ENCODE measurements at regions not wholly inside any gene's neighbourhood (a gene's known extent, or its start where the extent isn't known, plus 50 kb on each side); places are given as distances from the start of the nearest gene placed in this dataset.
A peak's percentile ranks its signal among the peaks of the same experiment; 100 is the strongest.

DNA sequence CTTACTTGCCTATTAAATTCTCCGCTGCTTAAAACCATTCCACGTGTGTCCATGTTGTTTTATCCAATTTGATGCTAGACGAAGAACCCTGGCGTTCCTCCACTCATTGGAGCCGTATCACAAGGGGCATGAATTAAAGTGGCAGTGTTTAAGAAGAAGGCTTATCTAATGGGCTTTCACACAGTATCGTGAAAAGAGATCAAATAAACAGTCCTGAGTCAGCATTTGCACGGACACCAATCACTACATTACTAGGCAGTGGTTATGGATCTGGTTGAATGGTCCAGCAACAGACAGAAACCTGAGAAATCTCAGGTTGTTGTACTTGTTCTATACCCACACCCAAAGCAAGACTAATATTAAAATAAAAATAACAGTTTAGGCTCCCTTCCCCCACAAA lies 671.6 kb downstream of the FAT4 start:
- H3K4me1 Mint-ChIP-seq: peaks cover 19% of the 10 kb centered on the region
- H3K4me3 Mint-ChIP-seq: no peak overlapping the region
- TF ChIP-seq, protein P1, sequence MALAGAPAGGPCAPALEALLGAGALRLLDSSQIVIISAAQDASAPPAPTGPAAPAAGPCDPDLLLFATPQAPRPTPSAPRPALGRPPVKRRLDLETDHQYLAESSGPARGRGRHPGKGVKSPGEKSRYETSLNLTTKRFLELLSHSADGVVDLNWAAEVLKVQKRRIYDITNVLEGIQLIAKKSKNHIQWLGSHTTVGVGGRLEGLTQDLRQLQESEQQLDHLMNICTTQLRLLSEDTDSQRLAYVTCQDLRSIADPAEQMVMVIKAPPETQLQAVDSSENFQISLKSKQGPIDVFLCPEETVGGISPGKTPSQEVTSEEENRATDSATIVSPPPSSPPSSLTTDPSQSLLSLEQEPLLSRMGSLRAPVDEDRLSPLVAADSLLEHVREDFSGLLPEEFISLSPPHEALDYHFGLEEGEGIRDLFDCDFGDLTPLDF (CRISPR knock-in tag; IDR thresholded peaks at IDR 0.05): no peak
- TF ChIP-seq, protein P2, sequence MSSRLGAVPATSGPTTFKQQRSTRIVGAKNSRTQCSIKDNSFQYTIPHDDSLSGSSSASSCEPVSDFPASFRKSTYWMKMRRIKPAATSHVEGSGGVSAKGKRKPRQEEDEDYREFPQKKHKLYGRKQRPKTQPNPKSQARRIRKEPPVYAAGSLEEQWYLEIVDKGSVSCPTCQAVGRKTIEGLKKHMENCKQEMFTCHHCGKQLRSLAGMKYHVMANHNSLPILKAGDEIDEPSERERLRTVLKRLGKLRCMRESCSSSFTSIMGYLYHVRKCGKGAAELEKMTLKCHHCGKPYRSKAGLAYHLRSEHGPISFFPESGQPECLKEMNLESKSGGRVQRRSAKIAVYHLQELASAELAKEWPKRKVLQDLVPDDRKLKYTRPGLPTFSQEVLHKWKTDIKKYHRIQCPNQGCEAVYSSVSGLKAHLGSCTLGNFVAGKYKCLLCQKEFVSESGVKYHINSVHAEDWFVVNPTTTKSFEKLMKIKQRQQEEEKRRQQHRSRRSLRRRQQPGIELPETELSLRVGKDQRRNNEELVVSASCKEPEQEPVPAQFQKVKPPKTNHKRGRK (CRISPR knock-in tag; IDR thresholded peaks at IDR 0.05; ENCODE audit: borderline replicate concordance): no peak
- TF ChIP-seq RELA (CRISPR knock-in tag; IDR thresholded peaks at IDR 0.05; ENCODE audit: borderline replicate concordance) (no peak), HMGA2 (CRISPR knock-in tag; IDR thresholded peaks at IDR 0.05) (no peak)
- TF ChIP-seq, protein P3, sequence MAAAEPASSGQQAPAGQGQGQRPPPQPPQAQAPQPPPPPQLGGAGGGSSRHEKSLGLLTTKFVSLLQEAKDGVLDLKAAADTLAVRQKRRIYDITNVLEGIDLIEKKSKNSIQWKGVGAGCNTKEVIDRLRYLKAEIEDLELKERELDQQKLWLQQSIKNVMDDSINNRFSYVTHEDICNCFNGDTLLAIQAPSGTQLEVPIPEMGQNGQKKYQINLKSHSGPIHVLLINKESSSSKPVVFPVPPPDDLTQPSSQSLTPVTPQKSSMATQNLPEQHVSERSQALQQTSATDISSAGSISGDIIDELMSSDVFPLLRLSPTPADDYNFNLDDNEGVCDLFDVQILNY (CRISPR knock-in tag; IDR thresholded peaks at IDR 0.05): no peak
- TF ChIP-seq, protein P4, sequence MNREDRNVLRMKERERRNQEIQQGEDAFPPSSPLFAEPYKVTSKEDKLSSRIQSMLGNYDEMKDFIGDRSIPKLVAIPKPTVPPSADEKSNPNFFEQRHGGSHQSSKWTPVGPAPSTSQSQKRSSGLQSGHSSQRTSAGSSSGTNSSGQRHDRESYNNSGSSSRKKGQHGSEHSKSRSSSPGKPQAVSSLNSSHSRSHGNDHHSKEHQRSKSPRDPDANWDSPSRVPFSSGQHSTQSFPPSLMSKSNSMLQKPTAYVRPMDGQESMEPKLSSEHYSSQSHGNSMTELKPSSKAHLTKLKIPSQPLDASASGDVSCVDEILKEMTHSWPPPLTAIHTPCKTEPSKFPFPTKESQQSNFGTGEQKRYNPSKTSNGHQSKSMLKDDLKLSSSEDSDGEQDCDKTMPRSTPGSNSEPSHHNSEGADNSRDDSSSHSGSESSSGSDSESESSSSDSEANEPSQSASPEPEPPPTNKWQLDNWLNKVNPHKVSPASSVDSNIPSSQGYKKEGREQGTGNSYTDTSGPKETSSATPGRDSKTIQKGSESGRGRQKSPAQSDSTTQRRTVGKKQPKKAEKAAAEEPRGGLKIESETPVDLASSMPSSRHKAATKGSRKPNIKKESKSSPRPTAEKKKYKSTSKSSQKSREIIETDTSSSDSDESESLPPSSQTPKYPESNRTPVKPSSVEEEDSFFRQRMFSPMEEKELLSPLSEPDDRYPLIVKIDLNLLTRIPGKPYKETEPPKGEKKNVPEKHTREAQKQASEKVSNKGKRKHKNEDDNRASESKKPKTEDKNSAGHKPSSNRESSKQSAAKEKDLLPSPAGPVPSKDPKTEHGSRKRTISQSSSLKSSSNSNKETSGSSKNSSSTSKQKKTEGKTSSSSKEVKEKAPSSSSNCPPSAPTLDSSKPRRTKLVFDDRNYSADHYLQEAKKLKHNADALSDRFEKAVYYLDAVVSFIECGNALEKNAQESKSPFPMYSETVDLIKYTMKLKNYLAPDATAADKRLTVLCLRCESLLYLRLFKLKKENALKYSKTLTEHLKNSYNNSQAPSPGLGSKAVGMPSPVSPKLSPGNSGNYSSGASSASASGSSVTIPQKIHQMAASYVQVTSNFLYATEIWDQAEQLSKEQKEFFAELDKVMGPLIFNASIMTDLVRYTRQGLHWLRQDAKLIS (CRISPR knock-in tag; IDR thresholded peaks at IDR 0.05; ENCODE audit: borderline replicate concordance): no peak
- TF ChIP-seq, protein P5, sequence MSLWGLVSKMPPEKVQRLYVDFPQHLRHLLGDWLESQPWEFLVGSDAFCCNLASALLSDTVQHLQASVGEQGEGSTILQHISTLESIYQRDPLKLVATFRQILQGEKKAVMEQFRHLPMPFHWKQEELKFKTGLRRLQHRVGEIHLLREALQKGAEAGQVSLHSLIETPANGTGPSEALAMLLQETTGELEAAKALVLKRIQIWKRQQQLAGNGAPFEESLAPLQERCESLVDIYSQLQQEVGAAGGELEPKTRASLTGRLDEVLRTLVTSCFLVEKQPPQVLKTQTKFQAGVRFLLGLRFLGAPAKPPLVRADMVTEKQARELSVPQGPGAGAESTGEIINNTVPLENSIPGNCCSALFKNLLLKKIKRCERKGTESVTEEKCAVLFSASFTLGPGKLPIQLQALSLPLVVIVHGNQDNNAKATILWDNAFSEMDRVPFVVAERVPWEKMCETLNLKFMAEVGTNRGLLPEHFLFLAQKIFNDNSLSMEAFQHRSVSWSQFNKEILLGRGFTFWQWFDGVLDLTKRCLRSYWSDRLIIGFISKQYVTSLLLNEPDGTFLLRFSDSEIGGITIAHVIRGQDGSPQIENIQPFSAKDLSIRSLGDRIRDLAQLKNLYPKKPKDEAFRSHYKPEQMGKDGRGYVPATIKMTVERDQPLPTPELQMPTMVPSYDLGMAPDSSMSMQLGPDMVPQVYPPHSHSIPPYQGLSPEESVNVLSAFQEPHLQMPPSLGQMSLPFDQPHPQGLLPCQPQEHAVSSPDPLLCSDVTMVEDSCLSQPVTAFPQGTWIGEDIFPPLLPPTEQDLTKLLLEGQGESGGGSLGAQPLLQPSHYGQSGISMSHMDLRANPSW (CRISPR knock-in tag; conservative IDR thresholded peaks at IDR 0.05; ENCODE audit: low read depth): no peak
- POLR2A ChIA-PET: no interaction called here
- peak overlapping the region; percentile 55 for H3K27ac Mint-ChIP-seq
- CTCF ChIA-PET: no interaction called here
- peaks cover 8% of the 10 kb centered on the region for H3K9me3 Mint-ChIP-seq
- DNase-seq (ENCODE audit: low spot score) (no peak), ATAC-seq (no peak)
- no peaks in the 10 kb centered on the region for H3K27me3 Mint-ChIP-seq (ENCODE audit: low read depth)
- 0 out of 2 replicates have a peak, but pooled peaks cover 3% of the 10 kb centered on the region for H3K36me3 Mint-ChIP-seq

DNA sequence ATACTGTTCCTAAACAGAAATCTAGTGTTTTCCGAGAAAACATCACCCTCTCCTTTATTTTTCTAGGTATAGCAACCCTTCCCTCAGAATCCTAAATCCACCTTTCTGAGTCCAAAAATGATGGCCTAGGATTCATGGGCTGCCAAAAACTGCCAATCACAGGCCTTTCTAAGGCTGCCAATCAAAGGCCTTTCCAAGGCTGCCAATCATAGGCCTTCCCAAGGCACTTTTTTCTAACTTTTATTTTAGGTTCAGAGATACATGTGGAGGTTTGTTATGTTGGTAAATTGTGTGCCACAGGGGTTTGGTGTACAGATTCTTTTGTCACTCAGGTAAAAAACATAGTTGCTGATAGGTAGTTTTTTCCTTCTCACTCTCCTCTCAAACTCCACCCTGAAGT lies 673.7 kb downstream of the FAT4 start:
- CTCF ChIA-PET: no interaction called here
- Mint-ChIP-seq H3K4me1 (peaks cover 21% of the 10 kb centered on the region), H3K36me3 (0 out of 2 replicates have a peak, but pooled peaks cover 3% of the 10 kb centered on the region), H3K27ac (no peak overlapping the region), H3K4me3 (no peak overlapping the region), H3K9me3 (peaks cover 8% of the 10 kb centered on the region), H3K27me3 (ENCODE audit: low read depth) (no peaks in the 10 kb centered on the region)
- ATAC-seq: no peak
- TF ChIP-seq, protein P6, sequence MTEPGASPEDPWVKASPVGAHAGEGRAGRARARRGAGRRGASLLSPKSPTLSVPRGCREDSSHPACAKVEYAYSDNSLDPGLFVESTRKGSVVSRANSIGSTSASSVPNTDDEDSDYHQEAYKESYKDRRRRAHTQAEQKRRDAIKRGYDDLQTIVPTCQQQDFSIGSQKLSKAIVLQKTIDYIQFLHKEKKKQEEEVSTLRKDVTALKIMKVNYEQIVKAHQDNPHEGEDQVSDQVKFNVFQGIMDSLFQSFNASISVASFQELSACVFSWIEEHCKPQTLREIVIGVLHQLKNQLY (CRISPR knock-in tag; IDR thresholded peaks at IDR 0.05): no peak
- TF ChIP-seq, protein P7, sequence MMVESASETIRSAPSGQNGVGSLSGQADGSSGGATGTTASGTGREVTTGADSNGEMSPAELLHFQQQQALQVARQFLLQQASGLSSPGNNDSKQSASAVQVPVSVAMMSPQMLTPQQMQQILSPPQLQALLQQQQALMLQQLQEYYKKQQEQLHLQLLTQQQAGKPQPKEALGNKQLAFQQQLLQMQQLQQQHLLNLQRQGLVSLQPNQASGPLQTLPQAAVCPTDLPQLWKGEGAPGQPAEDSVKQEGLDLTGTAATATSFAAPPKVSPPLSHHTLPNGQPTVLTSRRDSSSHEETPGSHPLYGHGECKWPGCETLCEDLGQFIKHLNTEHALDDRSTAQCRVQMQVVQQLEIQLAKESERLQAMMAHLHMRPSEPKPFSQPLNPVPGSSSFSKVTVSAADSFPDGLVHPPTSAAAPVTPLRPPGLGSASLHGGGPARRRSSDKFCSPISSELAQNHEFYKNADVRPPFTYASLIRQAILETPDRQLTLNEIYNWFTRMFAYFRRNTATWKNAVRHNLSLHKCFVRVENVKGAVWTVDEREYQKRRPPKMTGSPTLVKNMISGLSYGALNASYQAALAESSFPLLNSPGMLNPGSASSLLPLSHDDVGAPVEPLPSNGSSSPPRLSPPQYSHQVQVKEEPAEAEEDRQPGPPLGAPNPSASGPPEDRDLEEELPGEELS (CRISPR knock-in tag; IDR thresholded peaks at IDR 0.05): no peak
- TF ChIP-seq TEAD4 (CRISPR knock-in tag; IDR thresholded peaks at IDR 0.05) (no peak), MYBL2 (CRISPR knock-in tag; IDR thresholded peaks at IDR 0.05) (no peak)
- no peak for DNase-seq (ENCODE audit: low spot score)
- POLR2A ChIA-PET: no interaction called here
